ENCODE measurements at regions not wholly inside any gene's neighbourhood (a gene's known extent, or its start where the extent isn't known, plus 50 kb on each side); places are given as distances from the start of the nearest gene placed in this dataset.

GRCh38 chr4:82256718-82257117, 117.1 kb downstream of the HNRNPD start:
- Mint-ChIP-seq H3K9me3 (no peaks in the 10 kb centered on the region), H3K27ac (no peak overlapping the region), H3K27me3 (peaks cover 0 to 6% of the 10 kb centered on the region in 2 donors), H3K4me3 (no peak overlapping the region), H3K4me1 (peaks cover 0 to 5% (median 0%) of the 10 kb centered on the region in 3 donors), H3K36me3 (no peaks in the 10 kb centered on the region)
- Histone ChIP-seq H3K27ac (ENCODE audit: low read length) (no peak overlapping the region), H3K4me3 (ENCODE audit: control insufficient read depth in 1 of 2, extremely low read depth in 1 of 2, low read length in 1 of 2) (no peak overlapping the region), H3K9me3 (no peaks in the 10 kb centered on the region), H3K36me3 (ENCODE audit: control insufficient read depth in 2 of 2, extremely low read depth in 1 of 2, insufficient read depth in 1 of 2, low read length in 1 of 2) (no peaks in the 10 kb centered on the region), H3K4me1 (ENCODE audit: control insufficient read depth in 1 of 2, extremely low read depth in 1 of 2, insufficient read depth in 2 of 2, low read length in 2 of 2) (no peaks in the 10 kb centered on the region), H3K27me3 (replicated peaks in 1 of 2; ENCODE audit: control insufficient read depth in 2 of 2, extremely low read depth in 1 of 2, insufficient read depth in 2 of 2, low read length in 1 of 2) (no peaks in the 10 kb centered on the region)
- ChIA-PET POLR2A (no interaction called here), CTCF (no interaction called here)
- ATAC-seq (replicated peaks in 1 of 4) (no peak), DNase-seq (no peak)
- WGBS (ENCODE audit: insufficient coverage): 100% methylated on average over 1 of the region's 2 CpGs

GRCh38 chr4:82255657-82256056, 118.1 kb downstream of the HNRNPD start:
- Histone ChIP-seq H3K36me3 (ENCODE audit: control insufficient read depth in 2 of 2, extremely low read depth in 1 of 2, insufficient read depth in 1 of 2, low read length in 1 of 2) (no peaks in the 10 kb centered on the region), H3K27me3 (replicated peaks in 1 of 2; ENCODE audit: control insufficient read depth in 2 of 2, extremely low read depth in 1 of 2, insufficient read depth in 2 of 2, low read length in 1 of 2) (no peaks in the 10 kb centered on the region), H3K4me1 (ENCODE audit: control insufficient read depth in 1 of 2, extremely low read depth in 1 of 2, insufficient read depth in 2 of 2, low read length in 2 of 2) (no peaks in the 10 kb centered on the region), H3K4me3 (ENCODE audit: control insufficient read depth in 1 of 2, extremely low read depth in 1 of 2, low read length in 1 of 2) (no peak overlapping the region), H3K9me3 (no peaks in the 10 kb centered on the region), H3K27ac (ENCODE audit: low read length) (no peak overlapping the region)
- Mint-ChIP-seq H3K27ac (no peak overlapping the region), H3K4me3 (no peak overlapping the region), H3K4me1 (no peaks in the 10 kb centered on the region), H3K27me3 (peaks cover 0 to 8% of the 10 kb centered on the region in 2 donors), H3K9me3 (no peaks in the 10 kb centered on the region), H3K36me3 (no peaks in the 10 kb centered on the region)
- ChIA-PET CTCF (interaction anchor here (0.5 to 1.2 kb wide), 3 partner anchors 13 to 819 kb away, joined by 3 to 7 read pairs (median 4); no protein-coding TSS in a partner anchor), POLR2A (no interaction called here)
- WGBS (ENCODE audit: insufficient coverage): 100% methylated on average over 1 of the region's 1 CpG
- no peak for ATAC-seq (replicated peaks in 1 of 4)
- DNase-seq: no peak

DNA sequence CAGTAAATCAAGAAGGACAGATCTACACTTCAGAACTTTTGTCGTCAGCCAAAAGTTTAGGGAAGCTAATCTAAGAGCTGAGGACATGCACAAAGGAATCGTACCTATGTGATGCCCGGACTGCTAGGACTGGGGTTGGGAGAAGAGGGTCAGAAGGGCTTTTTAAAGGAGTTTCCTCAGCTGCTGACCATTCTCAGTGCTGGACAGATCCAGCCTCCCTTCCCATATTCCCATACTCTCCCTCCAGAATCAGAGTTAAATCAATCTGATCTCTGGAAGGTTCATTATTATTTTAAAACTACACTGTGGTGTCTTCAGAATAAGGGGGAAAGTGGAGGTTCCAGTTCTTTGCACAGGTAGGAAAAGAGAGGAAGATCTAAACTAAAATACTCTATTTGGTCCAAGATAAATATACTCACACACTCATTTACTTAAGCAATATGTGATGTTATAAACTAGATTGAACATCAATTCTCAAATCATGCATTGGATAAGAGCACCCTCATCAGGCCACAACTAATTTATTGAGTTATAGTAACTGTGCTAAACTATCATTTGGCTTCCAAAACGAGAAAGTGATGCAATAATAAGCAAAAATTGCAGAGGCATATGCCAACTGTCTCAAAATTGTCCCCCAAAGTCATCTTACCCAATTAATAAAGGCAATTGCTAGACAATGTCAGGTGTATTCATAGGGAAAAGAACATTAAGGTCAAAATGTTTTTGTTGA, 124.7 kb downstream of the HNRNPD start:
- Mint-ChIP-seq H3K36me3 (no peaks in the 10 kb centered on the region), H3K9me3 (no peaks in the 10 kb centered on the region), H3K27me3 (peaks cover 0 to 2% of the 10 kb centered on the region in 2 donors), H3K4me3 (no peak overlapping the region), H3K27ac (no peak overlapping the region), H3K4me1 (no peaks in the 10 kb centered on the region)
- CTCF ChIA-PET: no interaction called here
- Histone ChIP-seq H3K9me3 (no peaks in the 10 kb centered on the region), H3K4me1 (ENCODE audit: control insufficient read depth in 1 of 2, extremely low read depth in 1 of 2, insufficient read depth in 2 of 2, low read length in 2 of 2) (no peaks in the 10 kb centered on the region), H3K36me3 (ENCODE audit: control insufficient read depth in 2 of 2, extremely low read depth in 1 of 2, insufficient read depth in 1 of 2, low read length in 1 of 2) (no peaks in the 10 kb centered on the region), H3K27me3 (replicated peaks in 1 of 2; ENCODE audit: control insufficient read depth in 2 of 2, extremely low read depth in 1 of 2, insufficient read depth in 2 of 2, low read length in 1 of 2) (no peaks in the 10 kb centered on the region), H3K4me3 (ENCODE audit: control insufficient read depth in 1 of 2, extremely low read depth in 1 of 2, low read length in 1 of 2) (no peak overlapping the region), H3K27ac (ENCODE audit: low read length) (no peak overlapping the region)
- ATAC-seq (replicated peaks in 1 of 4) (no peak), DNase-seq (no peak)
- 67% methylated on average over 2 of the region's 4 CpGs for WGBS (ENCODE audit: insufficient coverage)
- POLR2A ChIA-PET: no interaction called here

GRCh38 chr4:82247629-82248028, 126.2 kb downstream of the HNRNPD start:
- Histone ChIP-seq H3K27ac (ENCODE audit: low read length) (no peak overlapping the region), H3K4me1 (ENCODE audit: control insufficient read depth in 1 of 2, extremely low read depth in 1 of 2, insufficient read depth in 2 of 2, low read length in 2 of 2) (no peaks in the 10 kb centered on the region), H3K27me3 (replicated peaks in 1 of 2; ENCODE audit: control insufficient read depth in 2 of 2, extremely low read depth in 1 of 2, insufficient read depth in 2 of 2, low read length in 1 of 2) (no peaks in the 10 kb centered on the region), H3K4me3 (ENCODE audit: control insufficient read depth in 1 of 2, extremely low read depth in 1 of 2, low read length in 1 of 2) (no peak overlapping the region), H3K9me3 (no peaks in the 10 kb centered on the region), H3K36me3 (ENCODE audit: control insufficient read depth in 2 of 2, extremely low read depth in 1 of 2, insufficient read depth in 1 of 2, low read length in 1 of 2) (no peaks in the 10 kb centered on the region)
- Mint-ChIP-seq H3K36me3 (no peaks in the 10 kb centered on the region), H3K27ac (no peak overlapping the region), H3K27me3 (peaks cover 0 to 2% of the 10 kb centered on the region in 2 donors), H3K4me3 (no peak overlapping the region), H3K9me3 (no peaks in the 10 kb centered on the region), H3K4me1 (no peaks in the 10 kb centered on the region)
- ChIA-PET CTCF (no interaction called here), POLR2A (interaction anchor here in 1 of 2 donors (0.6 kb wide), 1 partner anchor 119 kb away, joined by 8 read pairs; no protein-coding TSS in a partner anchor)
- no peak for DNase-seq
- no peak for ATAC-seq (replicated peaks in 1 of 4)
- 80% methylated on average over 1 of the region's 1 CpG for whole genome bisulfite sequencing (ENCODE audit: insufficient coverage)

DNA sequence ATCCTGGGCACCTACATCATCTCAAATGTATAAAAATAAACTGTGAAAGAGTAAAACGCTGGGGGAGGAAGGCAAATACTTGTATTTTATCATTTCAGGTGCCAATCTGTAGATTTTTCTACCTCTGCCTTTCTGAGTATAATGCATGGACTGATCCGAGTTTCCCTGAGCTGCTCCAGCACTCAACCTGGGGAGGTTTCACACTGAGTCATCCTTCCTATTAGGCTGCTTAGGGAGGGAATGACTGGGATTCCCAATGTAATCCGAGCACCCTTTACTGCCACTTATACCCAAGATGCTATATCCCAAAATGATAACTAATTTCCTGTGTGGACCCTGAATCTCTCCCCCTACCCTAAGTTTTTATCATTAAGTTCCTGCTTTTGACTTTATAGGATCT, 126.6 kb downstream of the HNRNPD start:
- no peak overlapping the region for H3K4me3 Mint-ChIP-seq
- H3K9me3 Mint-ChIP-seq: no peaks in the 10 kb centered on the region
- no peaks in the 10 kb centered on the region for H3K4me1 Mint-ChIP-seq
- H3K4me1 ChIP-seq (ENCODE audit: control insufficient read depth in 1 of 2, extremely low read depth in 1 of 2, insufficient read depth in 2 of 2, low read length in 2 of 2): no peaks in the 10 kb centered on the region
- no peak overlapping the region for H3K27ac Mint-ChIP-seq
- 100% methylated on average over 1 of the region's 3 CpGs for WGBS (ENCODE audit: insufficient coverage)
- ChIA-PET CTCF (no interaction called here), POLR2A (interaction anchor here in 1 of 2 donors (0.6 kb wide), 1 partner anchor 119 kb away, joined by 8 read pairs; no protein-coding TSS in a partner anchor)
- no peak overlapping the region for H3K27ac ChIP-seq (ENCODE audit: low read length)
- ATAC-seq (replicated peaks in 1 of 4) (no peak), DNase-seq (no peak)
- no peaks in the 10 kb centered on the region for H3K9me3 ChIP-seq
- no peaks in the 10 kb centered on the region for H3K36me3 Mint-ChIP-seq
- H3K4me3 ChIP-seq (ENCODE audit: control insufficient read depth in 1 of 2, extremely low read depth in 1 of 2, low read length in 1 of 2): no peak overlapping the region
- H3K27me3 Mint-ChIP-seq: peaks cover 0 to 2% of the 10 kb centered on the region in 2 donors
- H3K27me3 ChIP-seq (replicated peaks in 1 of 2; ENCODE audit: control insufficient read depth in 2 of 2, extremely low read depth in 1 of 2, insufficient read depth in 2 of 2, low read length in 1 of 2): no peaks in the 10 kb centered on the region
- H3K36me3 ChIP-seq (ENCODE audit: control insufficient read depth in 2 of 2, extremely low read depth in 1 of 2, insufficient read depth in 1 of 2, low read length in 1 of 2): no peaks in the 10 kb centered on the region

- no peaks in the 10 kb centered on the region for H3K36me3 Mint-ChIP-seq
- Histone ChIP-seq H3K36me3 (ENCODE audit: control insufficient read depth in 2 of 2, extremely low read depth in 1 of 2, insufficient read depth in 1 of 2, low read length in 1 of 2) (no peaks in the 10 kb centered on the region), H3K4me1 (ENCODE audit: control insufficient read depth in 1 of 2, extremely low read depth in 1 of 2, insufficient read depth in 2 of 2, low read length in 2 of 2) (no peaks in the 10 kb centered on the region), H3K4me3 (ENCODE audit: control insufficient read depth in 1 of 2, extremely low read depth in 1 of 2, low read length in 1 of 2) (no peak overlapping the region), H3K27ac (ENCODE audit: low read length) (no peak overlapping the region), H3K9me3 (no peaks in the 10 kb centered on the region), H3K27me3 (replicated peaks in 1 of 2; ENCODE audit: control insufficient read depth in 2 of 2, extremely low read depth in 1 of 2, insufficient read depth in 2 of 2, low read length in 1 of 2) (no peaks in the 10 kb centered on the region)
- no peak overlapping the region for H3K4me3 Mint-ChIP-seq
- H3K9me3 Mint-ChIP-seq: peaks cover 0 to 5% (median 4%) of the 10 kb centered on the region in 3 donors
- peaks cover 3 to 6% of the 10 kb centered on the region in 2 donors for H3K27me3 Mint-ChIP-seq
- no peaks in the 10 kb centered on the region for H3K4me1 Mint-ChIP-seq
- no peak for ATAC-seq (replicated peaks in 1 of 4)
- CTCF ChIA-PET: no interaction called here
- POLR2A ChIA-PET: no interaction called here
- no peak for DNase-seq
- WGBS (ENCODE audit: insufficient coverage): 64% methylated on average over 1 of the region's 2 CpGs
- H3K27ac Mint-ChIP-seq: no peak overlapping the region
These were observed 132.3 kb downstream of the HNRNPD start for GRCh38 chr4:82241534-82241933.

Data from T-cell (primary cell).